ENCODE measurements at regions not wholly inside any gene's neighbourhood (a gene's known extent, or its start where the extent isn't known, plus 50 kb on each side); places are given as distances from the start of the nearest gene placed in this dataset.

DNA sequence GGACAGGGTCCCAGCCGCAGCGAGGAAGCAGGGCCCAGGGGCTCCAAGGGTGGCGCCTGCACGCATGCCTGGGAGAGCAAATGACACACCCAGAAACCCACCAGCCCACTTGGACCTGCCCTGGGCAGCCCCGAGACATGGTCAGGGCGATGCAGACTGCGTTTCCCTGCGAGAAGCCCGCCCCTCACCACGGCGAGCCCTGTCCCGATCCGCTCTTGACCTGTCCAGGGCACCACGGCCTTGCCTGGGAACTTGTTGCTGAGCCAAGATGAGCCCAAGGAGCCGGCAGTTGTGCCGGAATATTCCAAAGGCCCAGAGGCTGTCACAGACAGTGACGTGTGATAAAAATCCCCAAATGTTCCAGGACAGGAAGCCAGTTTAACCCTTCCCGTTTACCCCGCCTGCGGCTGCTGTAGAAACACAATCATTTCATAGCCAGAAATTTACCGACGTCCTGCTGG lies 78.1 kb downstream of the SIK1 start:
- H3K4me3 ChIP-seq (ENCODE audit: low read depth, low read length): no peak overlapping the region
- TF ChIP-seq, protein P1, sequence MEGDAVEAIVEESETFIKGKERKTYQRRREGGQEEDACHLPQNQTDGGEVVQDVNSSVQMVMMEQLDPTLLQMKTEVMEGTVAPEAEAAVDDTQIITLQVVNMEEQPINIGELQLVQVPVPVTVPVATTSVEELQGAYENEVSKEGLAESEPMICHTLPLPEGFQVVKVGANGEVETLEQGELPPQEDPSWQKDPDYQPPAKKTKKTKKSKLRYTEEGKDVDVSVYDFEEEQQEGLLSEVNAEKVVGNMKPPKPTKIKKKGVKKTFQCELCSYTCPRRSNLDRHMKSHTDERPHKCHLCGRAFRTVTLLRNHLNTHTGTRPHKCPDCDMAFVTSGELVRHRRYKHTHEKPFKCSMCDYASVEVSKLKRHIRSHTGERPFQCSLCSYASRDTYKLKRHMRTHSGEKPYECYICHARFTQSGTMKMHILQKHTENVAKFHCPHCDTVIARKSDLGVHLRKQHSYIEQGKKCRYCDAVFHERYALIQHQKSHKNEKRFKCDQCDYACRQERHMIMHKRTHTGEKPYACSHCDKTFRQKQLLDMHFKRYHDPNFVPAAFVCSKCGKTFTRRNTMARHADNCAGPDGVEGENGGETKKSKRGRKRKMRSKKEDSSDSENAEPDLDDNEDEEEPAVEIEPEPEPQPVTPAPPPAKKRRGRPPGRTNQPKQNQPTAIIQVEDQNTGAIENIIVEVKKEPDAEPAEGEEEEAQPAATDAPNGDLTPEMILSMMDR (IDR thresholded peaks at IDR 0.05; ENCODE audit: insufficient read depth, low read depth, low read length, missing control alignments): no peak
- no peak for DNase-seq (ENCODE audit: low read depth)

GRCh38 chr21:43348170-43348766 lies 78.7 kb downstream of the SIK1 start:
- TF ChIP-seq, protein P1 (IDR thresholded peaks at IDR 0.05; ENCODE audit: insufficient read depth, low read depth, low read length, missing control alignments): no peak
- DNase-seq (ENCODE audit: low read depth): no peak

DNA sequence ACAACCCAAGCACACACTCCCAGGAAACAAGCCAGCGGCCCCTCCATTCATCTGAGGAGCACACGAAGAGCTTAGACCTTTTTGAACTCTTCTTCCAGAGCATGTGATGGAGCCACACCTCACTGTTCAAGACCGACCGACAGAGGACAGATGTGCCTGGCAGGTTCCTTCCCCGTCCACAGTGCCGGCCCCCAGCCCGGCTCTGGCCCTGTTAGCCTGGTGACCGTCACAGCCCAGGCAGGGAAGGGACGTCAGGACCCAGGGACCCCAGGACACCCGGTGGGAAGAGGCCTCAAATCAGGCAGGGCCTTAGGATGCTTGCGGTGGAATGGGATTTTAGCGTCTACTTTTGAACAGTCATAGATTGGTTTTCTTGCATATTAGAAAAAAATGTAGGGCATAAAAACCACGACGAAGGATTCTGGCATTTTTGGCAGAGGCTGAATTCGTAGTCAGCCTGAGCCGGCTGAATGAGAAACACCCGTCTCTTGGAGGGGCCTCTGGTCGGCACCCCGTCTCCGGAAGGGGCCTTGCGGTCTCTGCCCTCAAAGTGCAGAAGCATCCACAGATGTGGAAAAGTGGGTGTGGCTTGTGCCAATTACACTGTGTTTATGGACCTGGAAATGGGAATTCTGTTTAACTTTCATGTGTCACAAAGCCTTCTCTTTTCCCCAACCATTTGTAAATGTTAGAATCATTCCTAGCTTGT lies 79.3 kb downstream of the SIK1 start:
- TF ChIP-seq, protein P1 (IDR thresholded peaks at IDR 0.05; ENCODE audit: insufficient read depth, low read depth, low read length, missing control alignments): no peak
- no peak overlapping the region for H3K4me3 ChIP-seq (ENCODE audit: low read depth, low read length)
- no peak for DNase-seq (ENCODE audit: low read depth)

More at GRCh38 chr21:43348170-43348766, 78.7 kb downstream of the SIK1 start:
- no peak overlapping the region for H3K4me3 ChIP-seq (ENCODE audit: low read depth, low read length)

GRCh38 chr21:43346551-43346950 lies 80.4 kb downstream of the SIK1 start:
- no peak overlapping the region for H3K4me3 ChIP-seq (ENCODE audit: low read depth, low read length)
- no peak for DNase-seq (ENCODE audit: low read depth)
- TF ChIP-seq, protein P1 (IDR thresholded peaks at IDR 0.05; ENCODE audit: insufficient read depth, low read depth, low read length, missing control alignments): no peak

DNA sequence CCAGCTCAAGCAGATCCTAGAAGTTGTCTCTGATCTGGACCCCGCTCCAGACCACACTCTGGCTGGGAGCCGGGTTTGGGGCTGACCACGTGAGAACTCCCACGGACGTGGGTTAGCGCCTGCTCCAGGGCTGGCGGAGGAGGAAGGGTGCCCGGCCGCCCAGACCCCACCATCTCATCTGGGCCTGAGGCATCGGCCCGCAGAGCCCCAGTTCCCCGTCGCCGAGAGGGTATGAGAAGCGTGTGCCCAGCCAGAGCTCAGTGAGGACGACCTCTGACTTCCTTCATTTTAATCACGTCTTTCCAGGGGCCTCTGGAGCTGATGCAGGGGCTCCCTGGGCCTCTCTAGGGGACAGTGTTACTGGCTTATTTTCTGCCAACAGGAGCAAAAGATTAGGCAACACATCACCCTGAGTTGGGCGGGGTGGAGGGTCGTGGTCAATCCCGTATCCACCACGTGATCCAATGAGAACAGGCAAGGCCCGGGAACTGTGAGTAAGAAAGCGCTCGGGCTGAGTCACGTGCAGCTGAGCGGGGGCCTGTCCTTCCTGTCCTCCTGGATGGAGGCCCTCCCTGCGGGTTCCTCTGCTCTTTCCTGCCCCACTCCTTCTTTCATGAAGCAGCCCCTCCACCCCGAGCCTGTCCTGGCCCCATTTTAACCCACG lies 81.1 kb downstream of the SIK1 start:
- no peak for DNase-seq (ENCODE audit: low read depth)
- TF ChIP-seq, protein P1 (IDR thresholded peaks at IDR 0.05; ENCODE audit: insufficient read depth, low read depth, low read length, missing control alignments): no peak
- H3K4me3 ChIP-seq (ENCODE audit: low read depth, low read length): no peak overlapping the region

DNA sequence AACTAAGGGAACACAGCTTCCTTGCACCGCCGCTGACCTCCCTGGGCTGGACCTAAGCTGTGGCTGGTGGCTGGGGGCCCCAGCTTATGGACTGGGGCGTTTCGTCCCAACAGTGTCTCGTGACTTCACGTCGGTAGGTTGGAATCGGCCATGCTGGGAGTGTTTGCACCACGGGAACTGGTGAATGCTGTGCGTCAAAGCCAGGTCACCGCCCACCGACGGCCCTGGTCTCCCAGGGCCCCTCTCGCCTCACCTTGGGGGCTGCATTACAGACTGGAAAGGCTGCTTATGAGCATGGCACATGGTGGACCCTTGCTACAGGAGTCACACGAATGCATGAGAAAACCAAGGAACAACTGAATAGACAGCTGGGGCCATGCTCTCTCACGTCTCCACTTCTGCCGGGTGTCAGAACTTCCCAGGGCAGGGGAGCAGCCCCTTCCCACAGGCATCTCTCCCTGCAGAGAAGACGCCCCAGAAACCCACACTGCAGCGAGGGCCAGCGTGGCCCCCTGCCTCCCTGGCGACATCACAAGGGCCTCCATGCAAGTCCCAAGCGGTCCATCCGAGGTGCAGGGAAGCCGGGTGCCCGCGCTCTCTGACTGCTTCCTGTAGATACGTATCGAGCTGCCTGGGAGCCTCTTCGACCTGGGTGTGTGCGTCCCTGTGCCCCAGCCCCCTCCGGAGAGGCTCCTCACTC lies 81.7 kb downstream of the SIK1 start:
- TF ChIP-seq, protein P1 (IDR thresholded peaks at IDR 0.05; ENCODE audit: insufficient read depth, low read depth, low read length, missing control alignments): no peak
- no peak overlapping the region for H3K4me3 ChIP-seq (ENCODE audit: low read depth, low read length)
- no peak for DNase-seq (ENCODE audit: low read depth)
